GM18519 (cell line): ENCODE measurements at regions not wholly inside any gene's neighbourhood (a gene's known extent, or its start where the extent isn't known, plus 50 kb on each side); places are given as distances from the start of the nearest gene placed in this dataset.

Source experiments
- ATAC-seq: cut with Tn5 transposase; IDR thresholded peaks from one replicate; pipeline ENCODE4 v1.9.1; 2021; ENCODE audit warnings: mild to moderate bottlenecking, moderate library complexity; ENCODE audit not compliant: unreplicated experiment, low FRiP score

GRCh38 chr13:21814604-21815003, 143.7 kb downstream of the FGF9 start:
- ATAC-seq, result no peak

- no peak for ATAC-seq
Measured at GRCh38 chr13:21817878-21818277, 147.0 kb downstream of the FGF9 start.

- ATAC-seq, result no peak
Measured at GRCh38 chr13:21822029-21822428, 151.2 kb downstream of the FGF9 start.

- no peak for ATAC-seq
Measured at GRCh38 chr13:21823416-21823815, 152.5 kb downstream of the FGF9 start.

- no peak for ATAC-seq
Measured at GRCh38 chr13:21823949-21824348, 153.1 kb downstream of the FGF9 start.

GRCh38 chr13:21825186-21825585, 154.3 kb downstream of the FGF9 start:
- ATAC-seq, result no peak

- no peak for ATAC-seq
Measured at GRCh38 chr13:21825801-21826200, 154.9 kb downstream of the FGF9 start.

- ATAC-seq, result no peak
Measured at GRCh38 chr13:21826214-21827015, 155.5 kb downstream of the FGF9 start.

- no peak for ATAC-seq
Measured at GRCh38 chr13:21831654-21832324, 160.9 kb downstream of the FGF9 start.

- no peak for ATAC-seq
Measured at GRCh38 chr13:21833921-21834320, 163.0 kb downstream of the FGF9 start.

GRCh38 chr13:21834521-21834920, 163.6 kb downstream of the FGF9 start:
- ATAC-seq, result no peak

GRCh38 chr13:21837288-21837687, 166.4 kb downstream of the FGF9 start:
- no peak for ATAC-seq

- ATAC-seq, result no peak
Measured at GRCh38 chr13:21837841-21838551, 167.1 kb downstream of the FGF9 start.

GRCh38 chr13:21846605-21847004, 175.7 kb downstream of the FGF9 start:
- ATAC-seq, result no peak

GRCh38 chr13:21849323-21849722, 178.4 kb downstream of the FGF9 start:
- peak; percentile 84 for ATAC-seq

GRCh38 chr13:21850013-21851006, 179.4 kb downstream of the FGF9 start:
- ATAC-seq, result no peak

- ATAC-seq, result no peak
Measured at GRCh38 chr13:21852043-21852442, 181.2 kb downstream of the FGF9 start.

GRCh38 chr13:21853779-21854178, 182.9 kb downstream of the FGF9 start:
- ATAC-seq, result no peak

- no peak for ATAC-seq
Measured at GRCh38 chr13:21868823-21869222, 197.9 kb downstream of the FGF9 start.

- ATAC-seq, result no peak
Measured at GRCh38 chr13:21871382-21871781, 200.5 kb downstream of the FGF9 start.
